ENCODE measurements at regions not wholly inside any gene's neighbourhood (a gene's known extent, or its start where the extent isn't known, plus 50 kb on each side); places are given as distances from the start of the nearest gene placed in this dataset.
A peak's percentile ranks its signal among the peaks of the same experiment; 100 is the strongest.
"Not testable (repeated sequence)": the region's sequence is repeated elsewhere in the genome, so short reads cannot be mapped to it uniquely, and the experiment has no call there.

DNA sequence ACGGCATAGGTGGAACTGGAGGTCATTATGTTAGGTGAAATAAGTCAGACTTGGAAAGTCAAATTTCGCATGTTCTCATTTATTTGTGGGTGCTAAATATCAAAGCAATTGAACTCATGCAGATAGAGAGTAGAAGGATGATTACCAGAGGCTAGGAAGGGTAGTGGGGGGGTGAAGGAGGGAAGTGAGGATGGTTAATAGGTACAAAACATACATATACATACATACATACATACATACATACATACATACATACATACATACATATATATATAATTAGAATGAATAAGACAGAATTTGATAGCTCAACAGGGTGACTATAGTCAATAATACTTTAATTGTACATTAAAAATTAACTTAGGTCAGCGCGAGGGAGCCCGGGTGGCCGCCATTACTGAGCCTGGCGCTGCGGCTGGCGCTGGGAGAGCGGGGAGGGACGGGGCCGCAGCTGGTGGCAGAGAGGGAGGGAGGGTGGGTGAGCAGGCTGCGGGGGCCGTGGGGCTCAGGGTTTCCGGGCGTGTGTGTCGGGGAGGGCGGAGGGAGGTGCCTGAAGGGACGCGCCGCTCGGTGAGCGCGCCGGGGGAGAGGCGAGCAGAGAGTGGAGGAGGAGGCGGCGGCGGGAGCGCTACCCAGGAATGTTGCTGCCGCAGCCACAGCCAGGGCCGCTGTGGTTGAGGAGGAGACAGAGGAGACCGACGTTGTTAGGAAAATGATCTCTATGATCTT, 85.8 kb upstream of the EGFR start:
- TF ChIP-seq, protein P1, sequence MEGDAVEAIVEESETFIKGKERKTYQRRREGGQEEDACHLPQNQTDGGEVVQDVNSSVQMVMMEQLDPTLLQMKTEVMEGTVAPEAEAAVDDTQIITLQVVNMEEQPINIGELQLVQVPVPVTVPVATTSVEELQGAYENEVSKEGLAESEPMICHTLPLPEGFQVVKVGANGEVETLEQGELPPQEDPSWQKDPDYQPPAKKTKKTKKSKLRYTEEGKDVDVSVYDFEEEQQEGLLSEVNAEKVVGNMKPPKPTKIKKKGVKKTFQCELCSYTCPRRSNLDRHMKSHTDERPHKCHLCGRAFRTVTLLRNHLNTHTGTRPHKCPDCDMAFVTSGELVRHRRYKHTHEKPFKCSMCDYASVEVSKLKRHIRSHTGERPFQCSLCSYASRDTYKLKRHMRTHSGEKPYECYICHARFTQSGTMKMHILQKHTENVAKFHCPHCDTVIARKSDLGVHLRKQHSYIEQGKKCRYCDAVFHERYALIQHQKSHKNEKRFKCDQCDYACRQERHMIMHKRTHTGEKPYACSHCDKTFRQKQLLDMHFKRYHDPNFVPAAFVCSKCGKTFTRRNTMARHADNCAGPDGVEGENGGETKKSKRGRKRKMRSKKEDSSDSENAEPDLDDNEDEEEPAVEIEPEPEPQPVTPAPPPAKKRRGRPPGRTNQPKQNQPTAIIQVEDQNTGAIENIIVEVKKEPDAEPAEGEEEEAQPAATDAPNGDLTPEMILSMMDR (conservative IDR thresholded peaks at IDR 0.05), result no peak
- peak overlapping the region; percentile 68 for H3K27ac ChIP-seq

DNA sequence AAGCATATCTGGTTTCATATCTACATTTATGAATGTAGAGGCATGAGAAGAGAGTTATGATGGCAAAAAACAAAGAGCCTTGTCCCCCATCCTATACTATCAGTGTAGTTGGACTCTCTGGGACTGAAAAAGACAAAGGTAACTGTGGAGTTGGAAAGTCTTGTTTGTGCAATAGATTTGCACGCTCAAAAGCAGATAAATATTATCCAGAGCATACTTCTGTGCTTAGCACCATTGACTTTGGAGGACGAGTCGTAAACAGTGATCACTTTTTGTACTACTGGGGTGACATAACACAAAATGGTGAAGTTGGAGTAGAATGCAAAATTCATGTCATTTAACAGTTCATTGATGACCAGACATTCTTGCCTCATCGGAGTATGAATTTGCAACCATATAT, 85.2 kb upstream of the EGFR start:
- H3K27ac ChIP-seq, result peak overlapping the region; percentile 68

DNA sequence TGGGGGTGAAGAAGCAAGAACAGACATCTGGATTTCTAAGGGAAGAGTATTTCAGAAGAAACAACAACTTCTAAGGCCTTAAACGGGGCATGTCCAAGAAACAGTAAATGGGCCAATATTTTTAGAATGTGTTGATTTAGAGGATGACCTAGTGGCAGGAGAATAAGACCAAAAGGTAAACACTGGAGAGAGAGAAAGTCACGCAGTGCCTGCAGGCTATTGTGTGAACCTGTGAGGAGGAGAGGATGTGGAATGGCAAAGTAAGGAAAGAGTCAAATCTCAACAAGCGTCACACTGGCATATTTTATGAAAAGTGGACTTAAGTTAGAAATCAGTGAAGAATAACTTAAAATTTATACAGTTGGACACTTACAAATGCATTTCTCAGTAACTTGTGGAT, 78.1 kb upstream of the EGFR start:
- no peak overlapping the region for H3K27ac ChIP-seq
- TF ChIP-seq, protein P1 (conservative IDR thresholded peaks at IDR 0.05), result no peak

More for the DNA sequence above, 85.2 kb upstream of the EGFR start:
- TF ChIP-seq, protein P1 (conservative IDR thresholded peaks at IDR 0.05), result no peak

DNA sequence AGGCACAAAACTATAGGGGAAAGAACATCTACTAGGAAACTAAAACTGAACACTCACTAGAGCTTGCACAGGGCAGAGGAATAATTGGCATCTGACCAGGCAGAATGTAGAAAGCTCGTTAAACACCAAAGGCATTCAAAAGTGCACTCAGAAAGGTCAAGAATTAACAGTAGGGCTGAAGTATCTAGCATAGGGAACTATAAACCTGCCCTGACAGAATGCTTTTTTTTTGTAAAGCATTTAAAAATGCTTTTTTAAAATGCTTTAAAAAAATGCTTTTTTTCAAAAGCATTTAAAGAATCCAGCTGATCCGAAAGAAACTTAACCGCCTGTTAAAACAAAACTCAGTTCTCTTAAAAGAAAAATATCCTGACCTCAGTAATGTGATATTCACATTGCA, 74.6 kb upstream of the EGFR start:
- no peak overlapping the region for H3K27ac ChIP-seq
- TF ChIP-seq, protein P1 (conservative IDR thresholded peaks at IDR 0.05), result no peak

DNA sequence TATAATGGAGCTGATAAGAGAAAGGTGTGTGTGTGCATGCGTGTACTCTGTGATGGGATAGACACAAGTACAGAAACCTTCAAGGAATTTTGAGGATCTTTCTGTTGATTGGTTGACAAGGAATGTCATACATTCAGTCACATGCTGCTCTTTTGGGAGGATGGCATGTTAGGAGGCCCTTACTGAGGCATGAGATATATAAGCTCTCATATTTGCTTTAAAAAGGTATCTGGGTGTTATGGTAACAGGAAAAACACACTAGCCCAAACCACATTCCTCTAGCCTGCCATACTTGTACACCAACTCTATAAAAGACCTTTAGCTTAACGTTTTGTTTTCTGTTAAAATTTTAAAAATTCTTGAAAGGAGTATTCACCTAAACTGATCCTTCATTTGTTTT, 72.5 kb upstream of the EGFR start:
- no peak overlapping the region for H3K27ac ChIP-seq

DNA sequence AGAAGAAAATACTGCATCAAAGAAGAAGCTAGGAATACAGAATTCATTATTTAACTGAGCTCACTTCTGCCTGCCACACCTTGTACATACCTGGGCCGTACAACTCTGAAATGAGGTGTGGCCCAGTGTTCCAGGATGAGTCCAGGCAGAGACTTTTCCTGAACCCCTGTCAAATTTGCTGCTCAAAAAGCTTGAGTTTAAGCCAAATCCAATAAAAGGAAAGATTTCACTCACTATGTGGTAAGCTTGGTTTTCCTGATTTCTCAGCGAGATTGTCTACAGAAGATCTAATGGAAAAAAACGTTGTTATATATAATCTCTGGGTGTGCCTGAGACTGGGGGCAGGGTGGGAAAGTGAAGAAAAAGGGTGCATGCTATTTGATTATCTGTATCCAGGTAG, 72.1 kb upstream of the EGFR start:
- TF ChIP-seq, protein P1 (conservative IDR thresholded peaks at IDR 0.05), result no peak
- no peak overlapping the region for H3K27ac ChIP-seq

More for the DNA sequence above, 72.5 kb upstream of the EGFR start:
- TF ChIP-seq, protein P1 (conservative IDR thresholded peaks at IDR 0.05), result no peak

DNA sequence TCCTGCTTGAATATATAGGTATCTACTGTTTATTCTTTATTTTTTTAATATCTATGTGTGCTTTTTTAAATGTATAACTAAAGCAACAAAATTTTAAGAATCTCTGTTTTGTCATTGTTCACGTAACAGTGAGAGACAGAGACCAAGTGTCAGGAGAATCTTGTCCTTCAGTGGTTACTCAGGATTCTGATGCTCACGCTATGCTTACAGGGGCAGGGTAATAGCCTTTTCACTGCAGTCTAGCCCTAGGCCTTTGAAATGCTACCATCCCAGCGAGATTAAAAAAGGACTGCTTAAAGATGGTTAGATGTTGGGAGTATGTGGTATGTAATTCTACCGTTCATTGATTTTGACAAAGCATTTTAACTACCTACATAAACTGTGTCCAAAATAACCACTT, 71.6 kb upstream of the EGFR start:
- TF ChIP-seq, protein P1 (conservative IDR thresholded peaks at IDR 0.05), result no peak
- no peak overlapping the region for H3K27ac ChIP-seq

DNA sequence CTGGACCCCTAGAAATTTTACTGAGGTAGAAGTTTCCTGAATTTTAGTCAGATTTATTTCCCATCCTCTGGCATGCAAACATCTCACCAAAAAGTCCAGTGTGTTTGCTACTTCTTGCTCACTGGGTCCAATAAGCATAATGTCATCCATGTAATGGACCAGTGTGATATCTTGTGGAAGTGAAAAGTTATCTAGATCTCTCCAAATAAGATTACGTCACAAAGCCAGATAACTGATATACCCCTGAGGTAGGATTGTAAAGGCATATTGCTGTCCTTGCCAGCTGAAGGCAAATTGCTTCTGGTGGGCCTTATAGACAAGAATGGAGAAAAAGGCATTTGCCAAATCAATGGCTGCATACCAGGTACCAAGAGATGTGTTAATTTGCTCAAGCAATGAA, 69.3 kb upstream of the EGFR start:
- not testable (repeated sequence) for H3K27ac ChIP-seq

Data from VCaP (cell line).